ENCODE measurements at regions not wholly inside any gene's neighbourhood (a gene's known extent, or its start where the extent isn't known, plus 50 kb on each side); places are given as distances from the start of the nearest gene placed in this dataset.

GRCh38 chr4:181971411-181971810 is 271.8 kb upstream of the TENM3 start:
- Mint-ChIP-seq H3K4me3 (no peak overlapping the region), H3K27ac (no peak overlapping the region), H3K4me1 (no peaks in the 10 kb centered on the region), H3K9me3 (peaks cover 0 to 9% (median 0%) of the 10 kb centered on the region in 3 donors), H3K36me3 (no peaks in the 10 kb centered on the region), H3K27me3 (no peaks in the 10 kb centered on the region)
- ATAC-seq (replicated peaks in 1 of 4) (no peak), DNase-seq (no peak)
- H3K4me3 ChIP-seq (ENCODE audit: control insufficient read depth in 1 of 2, extremely low read depth in 1 of 2, low read length in 1 of 2) = no peak overlapping the region
- no peaks in the 10 kb centered on the region for H3K4me1 ChIP-seq (ENCODE audit: control insufficient read depth in 1 of 2, extremely low read depth in 1 of 2, insufficient read depth in 2 of 2, low read length in 2 of 2)
- CTCF ChIA-PET = no interaction called here
- no peak overlapping the region for H3K27ac ChIP-seq (ENCODE audit: low read length)
- no peaks in the 10 kb centered on the region for H3K9me3 ChIP-seq
- WGBS (ENCODE audit: insufficient coverage) = no CpG with 5 or more reads among the region's 4 CpGs
- POLR2A ChIA-PET = no interaction called here
- H3K27me3 ChIP-seq (replicated peaks in 1 of 2; ENCODE audit: control insufficient read depth in 2 of 2, extremely low read depth in 1 of 2, insufficient read depth in 2 of 2, low read length in 1 of 2) = no peaks in the 10 kb centered on the region
- no peaks in the 10 kb centered on the region for H3K36me3 ChIP-seq (ENCODE audit: control insufficient read depth in 2 of 2, extremely low read depth in 1 of 2, insufficient read depth in 1 of 2, low read length in 1 of 2)

GRCh38 chr4:181971973-181972372 is 271.2 kb upstream of the TENM3 start:
- ChIA-PET CTCF (interaction anchor here in 1 of 2 donors (0.7 kb wide), 1 partner anchor 146 kb away, joined by 3 read pairs; no protein-coding TSS in a partner anchor), POLR2A (no interaction called here)
- Histone ChIP-seq H3K4me3 (ENCODE audit: control insufficient read depth in 1 of 2, extremely low read depth in 1 of 2, low read length in 1 of 2) (no peak overlapping the region), H3K4me1 (ENCODE audit: control insufficient read depth in 1 of 2, extremely low read depth in 1 of 2, insufficient read depth in 2 of 2, low read length in 2 of 2) (no peaks in the 10 kb centered on the region), H3K27me3 (replicated peaks in 1 of 2; ENCODE audit: control insufficient read depth in 2 of 2, extremely low read depth in 1 of 2, insufficient read depth in 2 of 2, low read length in 1 of 2) (no peaks in the 10 kb centered on the region), H3K27ac (ENCODE audit: low read length) (no peak overlapping the region), H3K36me3 (ENCODE audit: control insufficient read depth in 2 of 2, extremely low read depth in 1 of 2, insufficient read depth in 1 of 2, low read length in 1 of 2) (no peaks in the 10 kb centered on the region), H3K9me3 (no peaks in the 10 kb centered on the region)
- no peaks in the 10 kb centered on the region for H3K36me3 Mint-ChIP-seq
- H3K4me1 Mint-ChIP-seq = no peaks in the 10 kb centered on the region
- no peaks in the 10 kb centered on the region for H3K27me3 Mint-ChIP-seq
- H3K9me3 Mint-ChIP-seq = peaks cover 0 to 11% (median 0%) of the 10 kb centered on the region in 3 donors
- no peak overlapping the region for H3K4me3 Mint-ChIP-seq
- ATAC-seq (replicated peaks in 1 of 4) = no peak
- WGBS (ENCODE audit: insufficient coverage) = 80% methylated on average over 1 of the region's 3 CpGs
- H3K27ac Mint-ChIP-seq = no peak overlapping the region
- no peak for DNase-seq

- DNase-seq (no peak), ATAC-seq (replicated peaks in 1 of 4) (no peak)
- Mint-ChIP-seq H3K27ac (no peak overlapping the region), H3K4me1 (no peaks in the 10 kb centered on the region), H3K36me3 (no peaks in the 10 kb centered on the region), H3K4me3 (no peak overlapping the region), H3K27me3 (no peaks in the 10 kb centered on the region), H3K9me3 (peaks cover 0 to 10% (median 8%) of the 10 kb centered on the region in 3 donors)
- Histone ChIP-seq H3K27ac (ENCODE audit: low read length) (no peak overlapping the region), H3K9me3 (no peaks in the 10 kb centered on the region), H3K27me3 (replicated peaks in 1 of 2; ENCODE audit: control insufficient read depth in 2 of 2, extremely low read depth in 1 of 2, insufficient read depth in 2 of 2, low read length in 1 of 2) (no peaks in the 10 kb centered on the region), H3K4me3 (ENCODE audit: control insufficient read depth in 1 of 2, extremely low read depth in 1 of 2, low read length in 1 of 2) (no peak overlapping the region), H3K4me1 (ENCODE audit: control insufficient read depth in 1 of 2, extremely low read depth in 1 of 2, insufficient read depth in 2 of 2, low read length in 2 of 2) (no peaks in the 10 kb centered on the region), H3K36me3 (ENCODE audit: control insufficient read depth in 2 of 2, extremely low read depth in 1 of 2, insufficient read depth in 1 of 2, low read length in 1 of 2) (no peaks in the 10 kb centered on the region)
- WGBS (ENCODE audit: insufficient coverage) = 87% methylated on average over 7 of the region's 8 CpGs
- ChIA-PET POLR2A (no interaction called here), CTCF (no interaction called here)
Observed at GRCh38 chr4:181976764-181977163, 266.4 kb upstream of the TENM3 start.

GRCh38 chr4:181982437-181982836 is 260.8 kb upstream of the TENM3 start:
- WGBS (ENCODE audit: insufficient coverage) = 40% methylated on average over 1 of the region's 2 CpGs
- Mint-ChIP-seq H3K9me3 (peaks cover 0 to 10% (median 9%) of the 10 kb centered on the region in 3 donors), H3K27ac (no peak overlapping the region), H3K36me3 (no peaks in the 10 kb centered on the region), H3K27me3 (no peaks in the 10 kb centered on the region), H3K4me1 (no peaks in the 10 kb centered on the region), H3K4me3 (no peak overlapping the region)
- Histone ChIP-seq H3K27ac (ENCODE audit: low read length) (no peak overlapping the region), H3K9me3 (no peaks in the 10 kb centered on the region), H3K4me3 (ENCODE audit: control insufficient read depth in 1 of 2, extremely low read depth in 1 of 2, low read length in 1 of 2) (no peak overlapping the region), H3K27me3 (replicated peaks in 1 of 2; ENCODE audit: control insufficient read depth in 2 of 2, extremely low read depth in 1 of 2, insufficient read depth in 2 of 2, low read length in 1 of 2) (no peaks in the 10 kb centered on the region), H3K36me3 (ENCODE audit: control insufficient read depth in 2 of 2, extremely low read depth in 1 of 2, insufficient read depth in 1 of 2, low read length in 1 of 2) (no peaks in the 10 kb centered on the region), H3K4me1 (ENCODE audit: control insufficient read depth in 1 of 2, extremely low read depth in 1 of 2, insufficient read depth in 2 of 2, low read length in 2 of 2) (no peaks in the 10 kb centered on the region)
- ChIA-PET CTCF (no interaction called here), POLR2A (no interaction called here)
- ATAC-seq (replicated peaks in 1 of 4) (no peak), DNase-seq (no peak)

GRCh38 chr4:181982856-181983255 is 260.3 kb upstream of the TENM3 start:
- H3K4me3 ChIP-seq (ENCODE audit: control insufficient read depth in 1 of 2, extremely low read depth in 1 of 2, low read length in 1 of 2) = no peak overlapping the region
- no peak overlapping the region for H3K4me3 Mint-ChIP-seq
- H3K27ac Mint-ChIP-seq = no peak overlapping the region
- no peaks in the 10 kb centered on the region for H3K4me1 Mint-ChIP-seq
- H3K36me3 ChIP-seq (ENCODE audit: control insufficient read depth in 2 of 2, extremely low read depth in 1 of 2, insufficient read depth in 1 of 2, low read length in 1 of 2) = no peaks in the 10 kb centered on the region
- peaks cover 0 to 9% (median 7%) of the 10 kb centered on the region in 3 donors for H3K9me3 Mint-ChIP-seq
- no peaks in the 10 kb centered on the region for H3K9me3 ChIP-seq
- ChIA-PET POLR2A (no interaction called here), CTCF (no interaction called here)
- 100% methylated on average over 1 of the region's 6 CpGs for WGBS (ENCODE audit: insufficient coverage)
- DNase-seq = no peak
- ATAC-seq (replicated peaks in 1 of 4) = no peak
- H3K27me3 Mint-ChIP-seq = no peaks in the 10 kb centered on the region
- H3K27me3 ChIP-seq (replicated peaks in 1 of 2; ENCODE audit: control insufficient read depth in 2 of 2, extremely low read depth in 1 of 2, insufficient read depth in 2 of 2, low read length in 1 of 2) = no peaks in the 10 kb centered on the region
- no peaks in the 10 kb centered on the region for H3K4me1 ChIP-seq (ENCODE audit: control insufficient read depth in 1 of 2, extremely low read depth in 1 of 2, insufficient read depth in 2 of 2, low read length in 2 of 2)
- H3K27ac ChIP-seq (ENCODE audit: low read length) = no peak overlapping the region
- no peaks in the 10 kb centered on the region for H3K36me3 Mint-ChIP-seq

GRCh38 chr4:181987392-181987791 is 255.8 kb upstream of the TENM3 start:
- no peak overlapping the region for H3K27ac Mint-ChIP-seq
- Histone ChIP-seq H3K27ac (ENCODE audit: low read length) (no peak overlapping the region), H3K9me3 (no peaks in the 10 kb centered on the region), H3K4me3 (ENCODE audit: control insufficient read depth in 1 of 2, extremely low read depth in 1 of 2, low read length in 1 of 2) (no peak overlapping the region), H3K36me3 (ENCODE audit: control insufficient read depth in 2 of 2, extremely low read depth in 1 of 2, insufficient read depth in 1 of 2, low read length in 1 of 2) (no peaks in the 10 kb centered on the region), H3K27me3 (replicated peaks in 1 of 2; ENCODE audit: control insufficient read depth in 2 of 2, extremely low read depth in 1 of 2, insufficient read depth in 2 of 2, low read length in 1 of 2) (no peaks in the 10 kb centered on the region), H3K4me1 (ENCODE audit: control insufficient read depth in 1 of 2, extremely low read depth in 1 of 2, insufficient read depth in 2 of 2, low read length in 2 of 2) (no peaks in the 10 kb centered on the region)
- WGBS (ENCODE audit: insufficient coverage) = 83% methylated on average over 2 of the region's 4 CpGs
- H3K36me3 Mint-ChIP-seq = no peaks in the 10 kb centered on the region
- H3K27me3 Mint-ChIP-seq = no peaks in the 10 kb centered on the region
- no peak overlapping the region for H3K4me3 Mint-ChIP-seq
- DNase-seq = no peak
- ChIA-PET CTCF (interaction anchor here in 1 of 2 donors (0.6 kb wide), 1 partner anchor 818 kb away, joined by 3 read pairs; no protein-coding TSS in a partner anchor), POLR2A (no interaction called here)
- no peak for ATAC-seq (replicated peaks in 1 of 4)
- H3K9me3 Mint-ChIP-seq = peaks cover 0 to 9% (median 0%) of the 10 kb centered on the region in 3 donors
- H3K4me1 Mint-ChIP-seq = no peaks in the 10 kb centered on the region

- H3K4me3 Mint-ChIP-seq = no peak overlapping the region
- ATAC-seq (replicated peaks in 1 of 4) = no peak
Observed at GRCh38 chr4:181989071-181989470, 254.1 kb upstream of the TENM3 start.

More at GRCh38 chr4:181989071-181989470, 254.1 kb upstream of the TENM3 start:
- Mint-ChIP-seq H3K36me3 (no peaks in the 10 kb centered on the region), H3K27ac (no peak overlapping the region), H3K9me3 (peaks cover 0 to 9% (median 0%) of the 10 kb centered on the region in 3 donors), H3K27me3 (no peaks in the 10 kb centered on the region), H3K4me1 (no peaks in the 10 kb centered on the region)
- 86% methylated on average over 1 of the region's 3 CpGs for WGBS (ENCODE audit: insufficient coverage)
- Histone ChIP-seq H3K27me3 (replicated peaks in 1 of 2; ENCODE audit: control insufficient read depth in 2 of 2, extremely low read depth in 1 of 2, insufficient read depth in 2 of 2, low read length in 1 of 2) (no peaks in the 10 kb centered on the region), H3K4me1 (ENCODE audit: control insufficient read depth in 1 of 2, extremely low read depth in 1 of 2, insufficient read depth in 2 of 2, low read length in 2 of 2) (no peaks in the 10 kb centered on the region), H3K27ac (ENCODE audit: low read length) (no peak overlapping the region), H3K9me3 (no peaks in the 10 kb centered on the region), H3K4me3 (ENCODE audit: control insufficient read depth in 1 of 2, extremely low read depth in 1 of 2, low read length in 1 of 2) (no peak overlapping the region), H3K36me3 (ENCODE audit: control insufficient read depth in 2 of 2, extremely low read depth in 1 of 2, insufficient read depth in 1 of 2, low read length in 1 of 2) (no peaks in the 10 kb centered on the region)
- CTCF ChIA-PET = no interaction called here
- POLR2A ChIA-PET = no interaction called here
- no peak for DNase-seq
